ENCODE measurements at regions not wholly inside any gene's neighbourhood (a gene's known extent, or its start where the extent isn't known, plus 50 kb on each side); places are given as distances from the start of the nearest gene placed in this dataset.

GRCh38 chr12:89960011-89960507 lies 251.4 kb upstream of the ATP2B1 start:
- TF ChIP-seq EZH2 (IDR thresholded peaks at IDR 0.05; ENCODE audit: insufficient read depth, low read length), result no peak
- TF ChIP-seq CTCF (IDR thresholded peaks at IDR 0.05; ENCODE audit: insufficient read depth, low read depth, low read length), result no peak
- no peaks in the 10 kb centered on the region for H3K27me3 Mint-ChIP-seq (ENCODE audit: low read depth, unreplicated experiment)
- no peaks in the 10 kb centered on the region for H4K20me1 ChIP-seq (ENCODE audit: insufficient read depth, low read length)
- H3K9me3 ChIP-seq (ENCODE audit: insufficient read depth, low read depth, low read length), result no peaks in the 10 kb centered on the region
- H3K36me3 ChIP-seq (ENCODE audit: insufficient read depth, low read length), result no peaks in the 10 kb centered on the region
- peaks cover 3% of the 10 kb centered on the region for H3K4me1 Mint-ChIP-seq (ENCODE audit: low read depth, unreplicated experiment)
- no peak overlapping the region for H3K27ac Mint-ChIP-seq (ENCODE audit: unreplicated experiment)
- no peaks in the 10 kb centered on the region for H3K9me3 Mint-ChIP-seq (ENCODE audit: unreplicated experiment)
- no peaks in the 10 kb centered on the region for H3K79me2 ChIP-seq (ENCODE audit: insufficient read depth, low read length)
- H3K4me1 ChIP-seq (ENCODE audit: insufficient read depth, low read length), result no peaks in the 10 kb centered on the region
- no peaks in the 10 kb centered on the region for H3K36me3 Mint-ChIP-seq (ENCODE audit: low read depth, unreplicated experiment)
- no peak overlapping the region for H3K4me3 Mint-ChIP-seq (ENCODE audit: unreplicated experiment)
- no peak overlapping the region for H3K4me3 ChIP-seq (ENCODE audit: insufficient read depth, low read depth, low read length)
- FAIRE-seq, result no peak
- H3K9ac ChIP-seq (ENCODE audit: low read length), result no peak overlapping the region
- H3K27me3 ChIP-seq (ENCODE audit: insufficient read depth, low read length), result no peaks in the 10 kb centered on the region
- peak; percentile 34 for DNase-seq (ENCODE audit: low read depth)
- no peak overlapping the region for H3K4me2 ChIP-seq (ENCODE audit: low read length)
- no peak overlapping the region for H3K27ac ChIP-seq (ENCODE audit: low read depth, low read length)
- H2AFZ ChIP-seq (ENCODE audit: low read depth, low read length), result no peak overlapping the region

GRCh38 chr12:89959179-89959578 lies 250.5 kb upstream of the ATP2B1 start:
- Mint-ChIP-seq H3K27ac (ENCODE audit: unreplicated experiment) (no peak overlapping the region), H3K27me3 (ENCODE audit: low read depth, unreplicated experiment) (no peaks in the 10 kb centered on the region), H3K4me1 (ENCODE audit: low read depth, unreplicated experiment) (peaks cover 3% of the 10 kb centered on the region), H3K4me3 (ENCODE audit: unreplicated experiment) (no peak overlapping the region), H3K9me3 (ENCODE audit: unreplicated experiment) (no peaks in the 10 kb centered on the region), H3K36me3 (ENCODE audit: low read depth, unreplicated experiment) (no peaks in the 10 kb centered on the region)
- Histone ChIP-seq H3K9ac (ENCODE audit: low read length) (no peak overlapping the region), H3K27ac (ENCODE audit: low read depth, low read length) (no peak overlapping the region), H3K4me3 (ENCODE audit: insufficient read depth, low read depth, low read length) (no peak overlapping the region), H2AFZ (ENCODE audit: low read depth, low read length) (no peak overlapping the region), H3K4me2 (ENCODE audit: low read length) (no peak overlapping the region), H4K20me1 (ENCODE audit: insufficient read depth, low read length) (no peaks in the 10 kb centered on the region), H3K4me1 (ENCODE audit: insufficient read depth, low read length) (no peaks in the 10 kb centered on the region), H3K36me3 (ENCODE audit: insufficient read depth, low read length) (no peaks in the 10 kb centered on the region), H3K9me3 (ENCODE audit: insufficient read depth, low read depth, low read length) (no peaks in the 10 kb centered on the region), H3K27me3 (ENCODE audit: insufficient read depth, low read length) (no peaks in the 10 kb centered on the region), H3K79me2 (ENCODE audit: insufficient read depth, low read length) (no peaks in the 10 kb centered on the region)
- TF ChIP-seq CTCF (IDR thresholded peaks at IDR 0.05; ENCODE audit: insufficient read depth, low read depth, low read length) (no peak), EZH2 (IDR thresholded peaks at IDR 0.05; ENCODE audit: insufficient read depth, low read length) (no peak)
- FAIRE-seq, result no peak
- no peak for DNase-seq (ENCODE audit: low read depth)

GRCh38 chr12:89954259-89954658 lies 245.6 kb upstream of the ATP2B1 start:
- DNase-seq (ENCODE audit: low read depth), result no peak
- no peaks in the 10 kb centered on the region for H3K36me3 ChIP-seq (ENCODE audit: insufficient read depth, low read length)
- no peak overlapping the region for H2AFZ ChIP-seq (ENCODE audit: low read depth, low read length)
- no peaks in the 10 kb centered on the region for H3K79me2 ChIP-seq (ENCODE audit: insufficient read depth, low read length)
- H3K4me1 ChIP-seq (ENCODE audit: insufficient read depth, low read length), result peaks cover 5% of the 10 kb centered on the region
- H3K9me3 ChIP-seq (ENCODE audit: insufficient read depth, low read depth, low read length), result no peaks in the 10 kb centered on the region
- TF ChIP-seq EZH2 (IDR thresholded peaks at IDR 0.05; ENCODE audit: insufficient read depth, low read length), result no peak
- no peak for TF ChIP-seq CTCF (IDR thresholded peaks at IDR 0.05; ENCODE audit: insufficient read depth, low read depth, low read length)
- no peak overlapping the region for H3K4me3 ChIP-seq (ENCODE audit: insufficient read depth, low read depth, low read length)
- no peak overlapping the region for H3K4me3 Mint-ChIP-seq (ENCODE audit: unreplicated experiment)
- H4K20me1 ChIP-seq (ENCODE audit: insufficient read depth, low read length), result no peaks in the 10 kb centered on the region
- no peaks in the 10 kb centered on the region for H3K36me3 Mint-ChIP-seq (ENCODE audit: low read depth, unreplicated experiment)
- H3K4me2 ChIP-seq (ENCODE audit: low read length), result no peak overlapping the region
- H3K9ac ChIP-seq (ENCODE audit: low read length), result no peak overlapping the region
- H3K4me1 Mint-ChIP-seq (ENCODE audit: low read depth, unreplicated experiment), result peaks cover 10% of the 10 kb centered on the region
- H3K27me3 Mint-ChIP-seq (ENCODE audit: low read depth, unreplicated experiment), result no peaks in the 10 kb centered on the region
- no peaks in the 10 kb centered on the region for H3K9me3 Mint-ChIP-seq (ENCODE audit: unreplicated experiment)
- H3K27ac Mint-ChIP-seq (ENCODE audit: unreplicated experiment), result no peak overlapping the region
- H3K27ac ChIP-seq (ENCODE audit: low read depth, low read length), result no peak overlapping the region
- no peak for FAIRE-seq
- no peaks in the 10 kb centered on the region for H3K27me3 ChIP-seq (ENCODE audit: insufficient read depth, low read length)
